ENCODE measurements at regions not wholly inside any gene's neighbourhood (a gene's known extent, or its start where the extent isn't known, plus 50 kb on each side); places are given as distances from the start of the nearest gene placed in this dataset.

GRCh38 chr13:88103824-88104223, 432.7 kb downstream of the SLITRK5 start:
- no peak for DNase-seq

GRCh38 chr13:88104576-88104975, 433.4 kb downstream of the SLITRK5 start:
- DNase-seq, result no peak

GRCh38 chr13:88107570-88107969, 436.4 kb downstream of the SLITRK5 start:
- no peak for DNase-seq

GRCh38 chr13:88112526-88112925, 441.4 kb downstream of the SLITRK5 start:
- no peak for DNase-seq

- DNase-seq, result no peak
These were observed 444.8 kb downstream of the SLITRK5 start for GRCh38 chr13:88115976-88116375.

- no peak for DNase-seq
These were observed 447.8 kb downstream of the SLITRK5 start for GRCh38 chr13:88118952-88119351.

- no peak for DNase-seq
These were observed 453.0 kb downstream of the SLITRK5 start for GRCh38 chr13:88124142-88124541.

- DNase-seq, result no peak
These were observed 453.9 kb downstream of the SLITRK5 start for GRCh38 chr13:88125055-88125454.

GRCh38 chr13:88136098-88136790, 465.1 kb downstream of the SLITRK5 start:
- DNase-seq, result no peak

GRCh38 chr13:88142653-88143052, 471.5 kb downstream of the SLITRK5 start:
- DNase-seq, result no peak

GRCh38 chr13:88144580-88144979, 473.4 kb downstream of the SLITRK5 start:
- DNase-seq, result peak; percentile 9 to 24

- no peak for DNase-seq
These were observed 482.2 kb downstream of the SLITRK5 start for GRCh38 chr13:88153353-88153752.

- DNase-seq, result no peak
These were observed 482.8 kb downstream of the SLITRK5 start for GRCh38 chr13:88154001-88154400.

- DNase-seq, result no peak
These were observed 491.0 kb downstream of the SLITRK5 start for GRCh38 chr13:88162076-88162702.

- no peak for DNase-seq
These were observed 505.1 kb downstream of the SLITRK5 start for GRCh38 chr13:88176231-88176630.

- DNase-seq, result no peak
These were observed 512.3 kb downstream of the SLITRK5 start for GRCh38 chr13:88183440-88183839.

- no peak for DNase-seq
These were observed 517.8 kb downstream of the SLITRK5 start for GRCh38 chr13:88188986-88189385.

GRCh38 chr13:88189728-88190127, 518.6 kb downstream of the SLITRK5 start:
- no peak for DNase-seq

GRCh38 chr13:88196106-88196505, 524.9 kb downstream of the SLITRK5 start:
- DNase-seq, result no peak

- no peak for DNase-seq
These were observed 546.2 kb downstream of the SLITRK5 start for GRCh38 chr13:88217372-88217771.

GRCh38 chr13:88217883-88218282, 546.7 kb downstream of the SLITRK5 start:
- no peak for DNase-seq

GRCh38 chr13:88223958-88224357, 552.8 kb downstream of the SLITRK5 start:
- DNase-seq, result no peak

GRCh38 chr13:88235441-88235840, 564.3 kb downstream of the SLITRK5 start:
- no peak for DNase-seq

GRCh38 chr13:88246239-88246638, 575.1 kb downstream of the SLITRK5 start:
- no peak for DNase-seq

- DNase-seq, result no peak
These were observed 577.2 kb downstream of the SLITRK5 start for GRCh38 chr13:88248393-88248792.
